ENCODE measurements at regions not wholly inside any gene's neighbourhood (a gene's known extent, or its start where the extent isn't known, plus 50 kb on each side); places are given as distances from the start of the nearest gene placed in this dataset.

DNA sequence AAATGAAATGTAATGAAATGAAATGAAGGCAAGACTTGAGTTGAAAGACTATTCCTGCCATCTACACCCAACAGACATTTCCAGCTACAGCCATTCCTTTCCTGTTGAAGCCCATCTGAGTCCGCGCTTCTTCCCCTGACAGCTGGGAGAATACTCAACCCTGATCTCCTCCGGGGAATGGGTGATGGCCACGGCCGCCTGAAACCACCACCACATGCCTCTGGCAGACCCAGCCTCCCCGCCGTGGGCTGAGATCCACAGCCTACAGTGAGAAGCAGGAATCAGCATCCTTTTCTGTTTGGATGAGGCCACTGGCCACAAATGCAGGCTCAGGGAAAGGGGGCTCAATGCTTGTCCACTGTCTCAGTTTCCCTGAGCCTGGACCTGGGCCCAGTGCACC lies 130.3 kb downstream of the NCOR2 start:
- ChIA-PET CTCF (interaction anchor here (1.0 to 1.1 kb wide), 2 partner anchors 30 to 45 kb away, joined by 3 read pairs; no protein-coding TSS in a partner anchor), POLR2A (no interaction called here)
- Mint-ChIP-seq H3K36me3 (peaks cover 7% of the 10 kb centered on the region; the same call in 1 of the 2 replicates), H3K9me3 (no peaks in the 10 kb centered on the region), H3K4me1 (peaks cover 38% of the 10 kb centered on the region), H3K27ac (peak overlapping the region; percentile 37; the same call in 1 of the 2 replicates), H3K4me3 (no peak overlapping the region), H3K27me3 (ENCODE audit: low read depth) (no peaks in the 10 kb centered on the region)
- ATAC-seq = no peak
- TF ChIP-seq FOXJ3 (CRISPR knock-in tag; IDR thresholded peaks at IDR 0.05; ENCODE audit: borderline replicate concordance) = no peak
- TF ChIP-seq, protein P1, sequence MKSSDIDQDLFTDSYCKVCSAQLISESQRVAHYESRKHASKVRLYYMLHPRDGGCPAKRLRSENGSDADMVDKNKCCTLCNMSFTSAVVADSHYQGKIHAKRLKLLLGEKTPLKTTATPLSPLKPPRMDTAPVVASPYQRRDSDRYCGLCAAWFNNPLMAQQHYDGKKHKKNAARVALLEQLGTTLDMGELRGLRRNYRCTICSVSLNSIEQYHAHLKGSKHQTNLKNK (CRISPR knock-in tag; IDR thresholded peaks at IDR 0.05) = no peak
- TF ChIP-seq FOXK1 (CRISPR knock-in tag; IDR thresholded peaks at IDR 0.05) = no peak
- no peak for TF ChIP-seq ZNF396 (CRISPR knock-in tag; IDR thresholded peaks at IDR 0.05; ENCODE audit: borderline replicate concordance)
- no peak for TF ChIP-seq GRHL2 (CRISPR knock-in tag; IDR thresholded peaks at IDR 0.05; ENCODE audit: insufficient replicate concordance, severe bottlenecking)
- DNase-seq (ENCODE audit: low spot score) = no peak

DNA sequence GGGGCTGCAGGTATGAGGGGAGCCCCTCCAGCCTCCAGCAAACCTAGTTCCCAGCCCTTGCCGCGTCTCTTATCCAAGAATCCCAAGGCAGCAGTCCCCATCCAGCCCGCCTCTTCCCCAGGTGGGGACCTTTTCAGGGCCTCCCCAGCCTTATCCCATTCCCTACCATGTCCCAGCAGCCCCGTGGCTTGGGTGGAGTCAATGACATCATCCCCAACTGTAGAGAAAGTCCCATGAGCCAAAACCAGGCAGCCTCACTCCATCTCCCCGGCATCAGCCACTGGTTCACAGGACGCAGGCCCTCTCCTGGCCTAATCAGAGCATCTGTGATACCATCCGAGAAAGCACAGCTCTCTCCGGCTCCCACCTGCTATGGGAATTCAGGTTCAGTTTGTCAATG lies 131.0 kb downstream of the NCOR2 start:
- Mint-ChIP-seq H3K27me3 (ENCODE audit: low read depth) (no peaks in the 10 kb centered on the region), H3K36me3 (peaks cover 12% of the 10 kb centered on the region), H3K4me1 (peaks cover 32% of the 10 kb centered on the region), H3K9me3 (peaks cover 6% of the 10 kb centered on the region), H3K4me3 (no peak overlapping the region), H3K27ac (peak overlapping the region; percentile 30)
- ATAC-seq = no peak
- ChIA-PET CTCF (no interaction called here), POLR2A (interaction anchor here (0.6 kb wide), 1 partner anchor 891 kb away, joined by 3 read pairs; no protein-coding TSS in a partner anchor)
- no peak for TF ChIP-seq OVOL2 (CRISPR knock-in tag; IDR thresholded peaks at IDR 0.05; ENCODE audit: borderline replicate concordance)
- TF ChIP-seq, protein P2, sequence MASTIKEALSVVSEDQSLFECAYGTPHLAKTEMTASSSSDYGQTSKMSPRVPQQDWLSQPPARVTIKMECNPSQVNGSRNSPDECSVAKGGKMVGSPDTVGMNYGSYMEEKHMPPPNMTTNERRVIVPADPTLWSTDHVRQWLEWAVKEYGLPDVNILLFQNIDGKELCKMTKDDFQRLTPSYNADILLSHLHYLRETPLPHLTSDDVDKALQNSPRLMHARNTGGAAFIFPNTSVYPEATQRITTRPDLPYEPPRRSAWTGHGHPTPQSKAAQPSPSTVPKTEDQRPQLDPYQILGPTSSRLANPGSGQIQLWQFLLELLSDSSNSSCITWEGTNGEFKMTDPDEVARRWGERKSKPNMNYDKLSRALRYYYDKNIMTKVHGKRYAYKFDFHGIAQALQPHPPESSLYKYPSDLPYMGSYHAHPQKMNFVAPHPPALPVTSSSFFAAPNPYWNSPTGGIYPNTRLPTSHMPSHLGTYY (CRISPR knock-in tag; IDR thresholded peaks at IDR 0.05) = no peak
- TF ChIP-seq ZNF232 (CRISPR knock-in tag; IDR thresholded peaks at IDR 0.05) = no peak
- TF ChIP-seq GABPB1 (CRISPR knock-in tag; IDR thresholded peaks at IDR 0.05) = no peak
- TF ChIP-seq FOXK1 (CRISPR knock-in tag; IDR thresholded peaks at IDR 0.05) = no peak
- TF ChIP-seq ZNF121 (CRISPR knock-in tag; IDR thresholded peaks at IDR 0.05) = no peak
- DNase-seq (ENCODE audit: low spot score) = no peak

DNA sequence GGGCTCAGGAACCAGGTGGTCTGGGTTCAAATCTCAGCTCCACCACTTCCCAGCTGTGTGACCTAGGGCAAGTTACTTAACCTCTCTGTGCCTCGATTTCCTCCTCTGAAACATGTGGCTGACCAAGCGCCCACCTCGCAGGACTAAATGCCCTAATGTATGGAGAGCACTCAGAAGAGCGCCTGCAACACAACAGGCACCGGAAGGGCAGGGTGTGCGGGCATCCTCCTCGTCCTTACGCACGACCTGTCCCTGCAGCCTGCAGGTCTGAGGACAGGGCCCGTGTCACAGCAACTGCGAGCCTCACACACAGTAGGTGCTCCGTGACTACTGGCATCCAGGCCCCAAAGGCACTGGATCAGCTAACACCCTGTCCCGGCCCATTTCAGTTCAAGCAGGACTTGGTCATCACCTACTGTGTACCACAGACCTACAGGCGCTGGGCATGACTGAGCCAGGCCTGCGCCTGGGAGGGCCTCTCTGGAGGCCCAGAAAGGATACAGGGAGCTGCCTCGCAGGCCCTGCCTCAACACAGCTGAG lies 131.5 kb downstream of the NCOR2 start:
- no peak for ATAC-seq
- Mint-ChIP-seq H3K4me1 (peaks cover 27% of the 10 kb centered on the region), H3K27ac (peak overlapping the region; percentile 48)

More for the DNA sequence above, 131.5 kb downstream of the NCOR2 start:
- Mint-ChIP-seq H3K4me3 (no peak overlapping the region), H3K27me3 (ENCODE audit: low read depth) (no peaks in the 10 kb centered on the region), H3K9me3 (peaks cover 10% of the 10 kb centered on the region), H3K36me3 (peaks cover 17% of the 10 kb centered on the region)
- CTCF ChIA-PET = no interaction called here
- DNase-seq (ENCODE audit: low spot score) = no peak
- TF ChIP-seq, protein P3, sequence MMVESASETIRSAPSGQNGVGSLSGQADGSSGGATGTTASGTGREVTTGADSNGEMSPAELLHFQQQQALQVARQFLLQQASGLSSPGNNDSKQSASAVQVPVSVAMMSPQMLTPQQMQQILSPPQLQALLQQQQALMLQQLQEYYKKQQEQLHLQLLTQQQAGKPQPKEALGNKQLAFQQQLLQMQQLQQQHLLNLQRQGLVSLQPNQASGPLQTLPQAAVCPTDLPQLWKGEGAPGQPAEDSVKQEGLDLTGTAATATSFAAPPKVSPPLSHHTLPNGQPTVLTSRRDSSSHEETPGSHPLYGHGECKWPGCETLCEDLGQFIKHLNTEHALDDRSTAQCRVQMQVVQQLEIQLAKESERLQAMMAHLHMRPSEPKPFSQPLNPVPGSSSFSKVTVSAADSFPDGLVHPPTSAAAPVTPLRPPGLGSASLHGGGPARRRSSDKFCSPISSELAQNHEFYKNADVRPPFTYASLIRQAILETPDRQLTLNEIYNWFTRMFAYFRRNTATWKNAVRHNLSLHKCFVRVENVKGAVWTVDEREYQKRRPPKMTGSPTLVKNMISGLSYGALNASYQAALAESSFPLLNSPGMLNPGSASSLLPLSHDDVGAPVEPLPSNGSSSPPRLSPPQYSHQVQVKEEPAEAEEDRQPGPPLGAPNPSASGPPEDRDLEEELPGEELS (CRISPR knock-in tag; IDR thresholded peaks at IDR 0.05) = no peak
- TF ChIP-seq, protein P4, sequence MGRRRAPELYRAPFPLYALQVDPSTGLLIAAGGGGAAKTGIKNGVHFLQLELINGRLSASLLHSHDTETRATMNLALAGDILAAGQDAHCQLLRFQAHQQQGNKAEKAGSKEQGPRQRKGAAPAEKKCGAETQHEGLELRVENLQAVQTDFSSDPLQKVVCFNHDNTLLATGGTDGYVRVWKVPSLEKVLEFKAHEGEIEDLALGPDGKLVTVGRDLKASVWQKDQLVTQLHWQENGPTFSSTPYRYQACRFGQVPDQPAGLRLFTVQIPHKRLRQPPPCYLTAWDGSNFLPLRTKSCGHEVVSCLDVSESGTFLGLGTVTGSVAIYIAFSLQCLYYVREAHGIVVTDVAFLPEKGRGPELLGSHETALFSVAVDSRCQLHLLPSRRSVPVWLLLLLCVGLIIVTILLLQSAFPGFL (CRISPR knock-in tag; IDR thresholded peaks at IDR 0.05; ENCODE audit: borderline replicate concordance) = no peak
- TF ChIP-seq GABPB1 (CRISPR knock-in tag; IDR thresholded peaks at IDR 0.05) = no peak
- TF ChIP-seq, protein P2 (CRISPR knock-in tag; IDR thresholded peaks at IDR 0.05) = no peak
- no peak for TF ChIP-seq EMX1 (CRISPR knock-in tag; IDR thresholded peaks at IDR 0.05)
- TF ChIP-seq, protein P5, sequence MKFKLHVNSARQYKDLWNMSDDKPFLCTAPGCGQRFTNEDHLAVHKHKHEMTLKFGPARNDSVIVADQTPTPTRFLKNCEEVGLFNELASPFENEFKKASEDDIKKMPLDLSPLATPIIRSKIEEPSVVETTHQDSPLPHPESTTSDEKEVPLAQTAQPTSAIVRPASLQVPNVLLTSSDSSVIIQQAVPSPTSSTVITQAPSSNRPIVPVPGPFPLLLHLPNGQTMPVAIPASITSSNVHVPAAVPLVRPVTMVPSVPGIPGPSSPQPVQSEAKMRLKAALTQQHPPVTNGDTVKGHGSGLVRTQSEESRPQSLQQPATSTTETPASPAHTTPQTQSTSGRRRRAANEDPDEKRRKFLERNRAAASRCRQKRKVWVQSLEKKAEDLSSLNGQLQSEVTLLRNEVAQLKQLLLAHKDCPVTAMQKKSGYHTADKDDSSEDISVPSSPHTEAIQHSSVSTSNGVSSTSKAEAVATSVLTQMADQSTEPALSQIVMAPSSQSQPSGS (CRISPR knock-in tag; IDR thresholded peaks at IDR 0.05; ENCODE audit: borderline replicate concordance, low read depth) = no peak
- POLR2A ChIA-PET = interaction anchor here (0.6 kb wide), 1 partner anchor 891 kb away, joined by 3 read pairs; no protein-coding TSS in a partner anchor

All from WTC11 (cell line).